H1 (cell line): ENCODE measurements at regions not wholly inside any gene's neighbourhood (a gene's known extent, or its start where the extent isn't known, plus 50 kb on each side); places are given as distances from the start of the nearest gene placed in this dataset.

Experiments used
- CTCF ChIA-PET: fragments of 300-600 bp; sonication (Branson Sonifier 250); formaldehyde crosslinking; loops from one replicate; lab custom pipeline; 2021; ENCODE audit not compliant: partially characterized antibody; lab: Charles Lee
- POLR2A ChIA-PET: fragments of 300-600 bp; sonication (Branson Sonifier 250); formaldehyde crosslinking; loops from one replicate; lab custom pipeline; 2021; ENCODE audit warnings: inconsistent platforms; ENCODE audit not compliant: partially characterized antibody; lab: Charles Lee
- DNase-seq, 2 experiments: peaks; one replicate each; pipeline versions ENCODE4 v3.0.0 to v3.0.0-alpha.2; 2010 to 2022; ENCODE audit warnings: low spot score in 2 of 2, low read depth in 1 of 2, mixed read lengths in 1 of 2
- FAIRE-seq: peaks from 2 replicates; lab custom pipeline; 2011; peaks lifted over from hg19 to GRCh38; lab: Jason Lieb, UNC
- H2AFZ ChIP-seq: 2 replicates; pipeline ENCODE4 v1.8.1; 2012; ENCODE audit warnings: low read length, inconsistent platforms
- H2AK5ac ChIP-seq: 2 replicates; pipeline ENCODE4 v1.6.1; 2013; ENCODE audit warnings: low read depth, low read length
- H2BK120ac ChIP-seq: replicated peaks from 2 replicates; pipeline ENCODE3; 2013; ENCODE audit warnings: low read depth, low read length, inconsistent platforms
- H2BK12ac ChIP-seq: 2 replicates; pipeline ENCODE4 v1.6.1; 2013; ENCODE audit warnings: low read depth, low read length
- H2BK15ac ChIP-seq: 2 replicates; pipeline ENCODE4 v1.6.1; 2013; ENCODE audit warnings: low read length
- H2BK20ac ChIP-seq: 2 replicates; pipeline ENCODE4 v1.6.1; 2013; ENCODE audit warnings: low read length
- H2BK5ac ChIP-seq: 2 replicates; pipeline ENCODE4 v1.6.1; 2013; ENCODE audit warnings: low read depth, low read length
- H3K14ac ChIP-seq: 2 replicates; pipeline ENCODE4 v1.6.1; 2013; ENCODE audit warnings: inconsistent platforms; ENCODE audit not compliant: insufficient read length
- H3K18ac ChIP-seq: 2 replicates; pipeline ENCODE4 v1.6.1; 2013; ENCODE audit warnings: low read length; ENCODE audit errors: extremely low read depth
- H3K23ac ChIP-seq: 2 replicates; pipeline ENCODE4 v1.6.1; 2013; ENCODE audit warnings: inconsistent platforms; ENCODE audit not compliant: insufficient read length
- H3K23me2 ChIP-seq: 2 replicates; pipeline ENCODE4 v1.6.1; 2013; ENCODE audit warnings: low read depth, low read length
- H3K27ac ChIP-seq: 2 replicates; pipeline ENCODE4 v1.6.1; 2011; ENCODE audit warnings: low read depth, low read length, inconsistent platforms
- H3K27me3 ChIP-seq, 4 experiments: replicated peaks in 1 of 4; 1 replicate in 1 of 4; 2 replicates in 3 of 4; pipeline versions ENCODE4 v1.6.1 to v1.8.1; 2011 to 2013; ENCODE audit warnings: low read length in 3 of 4, mild to moderate bottlenecking in 3 of 4, inconsistent platforms in 2 of 4, mixed read lengths in 2 of 4, moderate library complexity in 1 of 4; ENCODE audit not compliant: control insufficient read depth in 3 of 4, insufficient read depth in 3 of 4; ENCODE audit errors: extremely low read depth in 1 of 4
- H3K36me3 ChIP-seq, 4 experiments: 2 replicates each; pipeline versions ENCODE4 v1.6.1 to v1.8.1; 2011 to 2013; ENCODE audit warnings: mild to moderate bottlenecking in 4 of 4, low read length in 3 of 4, moderate library complexity in 2 of 4, control low read depth in 1 of 4, inconsistent platforms in 1 of 4; ENCODE audit not compliant: insufficient read depth in 4 of 4, control insufficient read depth in 2 of 4
- H3K4ac ChIP-seq: replicated peaks from 2 replicates; pipeline ENCODE3; 2013; ENCODE audit warnings: low read length, low read depth, mixed read lengths, inconsistent platforms; ENCODE audit not compliant: insufficient read length
- H3K4me1 ChIP-seq, 4 experiments: replicated peaks in 1 of 4; 1 replicate in 1 of 4; 2 replicates in 3 of 4; pipeline versions ENCODE4 v1.6.1 to v1.8.1; 2011 to 2013; ENCODE audit warnings: low read length in 3 of 4, inconsistent platforms in 2 of 4, mixed read lengths in 1 of 4; ENCODE audit not compliant: insufficient read depth in 4 of 4, control insufficient read depth in 3 of 4
- H3K4me2 ChIP-seq, 2 experiments: 2 replicates each; pipeline versions ENCODE4 v1.6.1 to v1.8.1; 2011 to 2013; ENCODE audit warnings: low read depth in 2 of 2, low read length in 2 of 2, control low read depth in 1 of 2, inconsistent platforms in 1 of 2, mild to moderate bottlenecking in 1 of 2; ENCODE audit not compliant: insufficient read depth in 1 of 2
- H3K4me3 ChIP-seq, 4 experiments: fragments of 200-600, 300-600 bp in 1 of 4; sonication (generic), shearing (Covaris generic), sonication (Bioruptor Twin) in 1 of 4; 2 replicates each; pipeline versions ENCODE4 v1.5.1 to v1.8.1; 2011 to 2016; ENCODE audit warnings: low read length in 4 of 4, low read depth in 3 of 4, control low read depth in 2 of 4, inconsistent platforms in 2 of 4, mild to moderate bottlenecking in 2 of 4, mixed read lengths in 1 of 4, moderate library complexity in 1 of 4; ENCODE audit not compliant: insufficient read depth in 2 of 4; ENCODE audit errors: extremely low read depth in 1 of 4
- H3K56ac ChIP-seq: replicated peaks from 2 replicates; pipeline ENCODE3; 2013; ENCODE audit warnings: low read depth, mild to moderate bottlenecking, mixed read lengths, low read length, inconsistent platforms; ENCODE audit not compliant: insufficient read length
- H3K79me1 ChIP-seq: 2 replicates; pipeline ENCODE4 v1.6.1; 2013; ENCODE audit warnings: low read depth, low read length, control low read depth
- H3K79me2 ChIP-seq, 2 experiments: 2 replicates each; pipeline versions ENCODE4 v1.6.1 to v1.8.1; 2012 to 2013; ENCODE audit warnings: low read length in 2 of 2, mild to moderate bottlenecking in 2 of 2, inconsistent platforms in 1 of 2; ENCODE audit not compliant: insufficient read depth in 2 of 2, control insufficient read depth in 1 of 2
- H3K9ac ChIP-seq, 4 experiments: replicated peaks in 1 of 4; 1 replicate in 1 of 4; 2 replicates in 3 of 4; pipeline versions ENCODE4 v1.6.1 to v1.8.1; 2011 to 2013; ENCODE audit warnings: low read depth in 3 of 4, low read length in 3 of 4, control low read depth in 2 of 4, mild to moderate bottlenecking in 2 of 4, moderate library complexity in 2 of 4, inconsistent platforms in 1 of 4; ENCODE audit errors: extremely low read depth in 1 of 4
- H3K9me3 ChIP-seq, 2 experiments: 2 replicates each; pipeline versions ENCODE4 v1.6.1 to v1.8.1; 2012 to 2013; ENCODE audit warnings: mild to moderate bottlenecking in 2 of 2, moderate library complexity in 2 of 2, control low read depth in 1 of 2, inconsistent platforms in 1 of 2, low read depth in 1 of 2, low read length in 1 of 2, mixed read lengths in 1 of 2; ENCODE audit not compliant: insufficient read depth in 2 of 2
- H4K20me1 ChIP-seq, 2 experiments: replicated peaks in 1 of 2; 2 replicates each; pipeline versions ENCODE3 to v1.8.1; 2011 to 2013; ENCODE audit warnings: inconsistent platforms in 2 of 2, low read length in 2 of 2, mild to moderate bottlenecking in 1 of 2; ENCODE audit not compliant: insufficient read depth in 2 of 2, control insufficient read depth in 1 of 2
- H4K5ac ChIP-seq: 2 replicates; pipeline ENCODE4 v1.6.1; 2013; ENCODE audit warnings: low read length, low read depth, mixed read lengths, inconsistent platforms; ENCODE audit not compliant: insufficient read length
- H4K8ac ChIP-seq: 2 replicates; pipeline ENCODE4 v1.8.0; 2013; ENCODE audit warnings: mild to moderate bottlenecking, moderate library complexity, low read length, inconsistent platforms; ENCODE audit not compliant: insufficient read depth; ENCODE audit errors: extremely low read depth
- H4K91ac ChIP-seq: replicated peaks from 2 replicates; pipeline ENCODE3; 2013; ENCODE audit warnings: low read length, mixed read lengths, inconsistent platforms; ENCODE audit not compliant: insufficient read length
- KDM5A ChIP-seq: fragments of 200-600 bp; IDR thresholded peaks from 2 replicates; pipeline ENCODE4 v1.7.1; 2012; ENCODE audit warnings: mild to moderate bottlenecking, low read length, inconsistent platforms, mixed read lengths
- SUZ12 ChIP-seq: fragments of 200-600 bp; sonication (generic); IDR thresholded peaks from 2 replicates; pipeline ENCODE4 v1.6.1; 2012; ENCODE audit warnings: mild to moderate bottlenecking, inconsistent platforms, low read length, moderate library complexity, mixed read lengths
- ZNF274 ChIP-seq: IDR thresholded peaks from 2 replicates; pipeline ENCODE4 v1.7.0; 2012; ENCODE audit warnings: low read length, borderline replicate concordance; ENCODE audit errors: extremely low read depth
- WGBS, 2 experiments: shearing (Covaris generic) in 1 of 2; methylation state at CpG; one replicate each; pipeline versions ENCODE4 v1.1.6 to v1.1.7; 2013 to 2015; ENCODE audit warnings: low lambda C conversion rate in 2 of 2, mixed read lengths in 2 of 2, inconsistent platforms in 1 of 2, low coverage in 1 of 2, missing lambda C conversion rate in 1 of 2; ENCODE audit not compliant: insufficient replicate concordance in 2 of 2, insufficient coverage in 1 of 2, insufficient read length in 1 of 2; ENCODE audit errors: extremely low coverage in 1 of 2, missing lambda C conversion rate in 1 of 2; 5-methylcytosine and 5-hydroxymethylcytosine counted together

DNA sequence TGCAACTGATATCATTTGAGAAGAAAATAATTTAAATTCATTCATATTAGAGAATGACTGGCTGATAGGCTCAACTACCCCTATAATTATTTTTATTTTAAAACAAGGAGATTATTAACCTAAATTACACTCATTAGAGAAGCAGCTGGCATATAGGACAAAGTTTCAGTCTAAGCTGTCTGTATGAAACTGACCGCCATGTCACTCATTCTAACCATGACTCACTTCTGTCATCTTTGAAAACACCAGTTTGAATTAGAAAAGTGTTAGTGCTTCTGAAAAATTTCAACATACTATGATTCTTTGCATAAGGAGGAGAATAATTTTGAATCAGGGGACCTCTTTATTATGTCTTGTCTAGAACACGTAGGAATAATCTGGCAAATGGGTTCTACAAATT, 1058.5 kb downstream of the ROBO2 start:
- H2AFZ ChIP-seq: no peak overlapping the region
- H4K91ac ChIP-seq: no peak overlapping the region
- no peak for FAIRE-seq
- DNase-seq: no peak
- H2BK12ac ChIP-seq: no peak overlapping the region
- H3K4me1 ChIP-seq: no peaks in the 10 kb centered on the region
- H3K79me2 ChIP-seq: no peaks in the 10 kb centered on the region
- TF ChIP-seq KDM5A (no peak), SUZ12 (no peak), ZNF274 (no peak)
- no peak overlapping the region for H3K18ac ChIP-seq
- no peak overlapping the region for H3K4ac ChIP-seq
- no peak overlapping the region for H3K9ac ChIP-seq
- no peaks in the 10 kb centered on the region for H4K20me1 ChIP-seq
- no peak overlapping the region for H2BK5ac ChIP-seq
- POLR2A ChIA-PET: no interaction called here
- no peak overlapping the region for H2BK120ac ChIP-seq
- H3K9me3 ChIP-seq: no peaks in the 10 kb centered on the region
- no peak overlapping the region for H3K27ac ChIP-seq
- 95% methylated on average over 2 of the region's 2 CpGs; no CpG with 5 or more reads in 1 of the 2 experiments for WGBS, 2 experiments
- H3K23ac ChIP-seq: no peak overlapping the region
- no peaks in the 10 kb centered on the region for H3K36me3 ChIP-seq
- H2AK5ac ChIP-seq: no peak overlapping the region
- no peak overlapping the region for H2BK15ac ChIP-seq
- CTCF ChIA-PET: no interaction called here
- no peaks in the 10 kb centered on the region; the same call in 1 of the 2 replicates for H3K23me2 ChIP-seq
- no peak overlapping the region for H3K4me2 ChIP-seq
- no peak overlapping the region for H2BK20ac ChIP-seq
- no peak overlapping the region for H3K14ac ChIP-seq
- H3K56ac ChIP-seq: no peak overlapping the region
- no peaks in the 10 kb centered on the region for H3K79me1 ChIP-seq
- H3K4me3 ChIP-seq: no peak overlapping the region
- no peak overlapping the region for H4K8ac ChIP-seq
- no peak overlapping the region for H4K5ac ChIP-seq
- H3K27me3 ChIP-seq: no peaks in the 10 kb centered on the region
